Muscle of arm (tissue), 1 donor: ENCODE measurements at regions not wholly inside any gene's neighbourhood (a gene's known extent, or its start where the extent isn't known, plus 50 kb on each side); places are given as distances from the start of the nearest gene placed in this dataset.
"Not testable (repeated sequence)": the region's sequence is repeated elsewhere in the genome, so short reads cannot be mapped to it uniquely, and the experiment has no call there.

Source experiments
- DNase-seq: peaks from one replicate; pipeline ENCODE4 v3.0.0-alpha.2; 2013

DNA sequence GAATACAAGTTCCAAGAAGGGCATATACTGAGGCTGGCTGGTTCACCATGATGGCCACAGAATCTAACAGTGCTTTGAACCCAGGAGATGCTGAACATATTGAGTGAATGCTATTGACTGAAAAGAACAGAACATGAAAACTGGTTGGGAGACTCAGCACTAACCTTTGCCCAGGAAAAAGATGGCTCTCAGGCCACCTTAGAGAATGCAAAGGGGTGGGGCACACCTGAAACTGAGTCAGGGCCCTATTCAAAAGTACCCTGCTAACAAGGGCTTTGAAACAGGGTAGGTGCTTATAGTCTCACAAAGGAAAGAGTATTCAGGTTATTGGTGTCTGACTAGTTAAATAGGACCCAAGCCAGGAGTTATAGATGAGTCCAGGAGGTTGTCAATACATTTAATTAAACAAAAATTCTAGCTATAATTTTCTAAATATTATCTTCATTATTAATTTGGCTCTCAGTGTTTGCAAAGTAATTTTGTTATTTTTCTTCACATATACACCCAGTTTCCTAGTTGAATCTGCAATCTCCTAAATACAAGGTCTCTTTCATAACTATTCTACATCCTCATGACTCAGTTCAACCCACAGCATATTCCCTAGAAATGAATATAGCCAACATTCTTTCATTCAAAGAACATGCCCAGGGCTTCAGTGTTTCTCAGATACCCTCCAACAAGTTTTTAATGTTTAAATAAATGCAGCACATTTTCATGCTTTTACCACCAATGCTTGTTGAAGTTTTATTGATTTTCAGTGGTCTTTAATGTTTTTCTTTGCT is 144.2 kb upstream of the RAPGEF2 start:
- DNase-seq, result no peak

DNA sequence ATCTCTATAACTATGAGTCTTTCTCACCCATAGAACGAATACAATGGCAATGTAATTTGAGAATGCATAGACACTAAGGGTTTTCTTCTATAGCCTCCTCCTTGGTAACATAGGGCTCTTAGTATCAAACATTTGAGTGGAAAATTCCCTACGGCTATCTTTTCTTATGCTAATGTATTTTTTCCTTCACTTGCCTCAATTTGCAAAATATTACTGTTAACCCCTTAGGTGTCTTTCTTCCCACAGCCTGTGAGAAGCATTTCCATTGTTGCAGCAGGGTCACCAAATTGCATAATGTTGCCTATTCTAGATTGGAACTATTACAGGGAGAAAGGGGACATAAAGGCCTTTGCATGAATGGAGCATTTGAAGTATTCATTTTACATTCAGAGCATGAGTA is 140.5 kb upstream of the RAPGEF2 start:
- no peak for DNase-seq

DNA sequence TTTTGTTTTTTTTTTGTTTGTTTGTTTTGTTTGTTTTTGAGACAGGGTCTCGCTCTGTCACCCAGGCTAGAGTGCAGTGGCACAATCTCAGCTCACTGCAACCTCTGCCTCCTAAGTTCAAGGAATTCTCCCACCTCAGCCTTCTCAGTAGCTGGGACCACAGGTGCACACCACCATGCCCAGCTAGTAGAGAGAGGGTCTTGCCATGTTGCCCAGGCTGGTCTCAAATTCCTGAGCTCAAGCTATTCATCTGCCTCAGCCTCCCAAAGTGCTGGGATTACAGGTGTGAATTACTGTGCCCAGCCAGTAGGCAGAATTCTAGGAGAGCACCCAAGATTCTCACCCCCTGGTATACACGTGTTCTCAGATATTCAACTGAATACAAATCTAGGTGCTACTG is 139.6 kb upstream of the RAPGEF2 start:
- DNase-seq, result not testable (repeated sequence)

DNA sequence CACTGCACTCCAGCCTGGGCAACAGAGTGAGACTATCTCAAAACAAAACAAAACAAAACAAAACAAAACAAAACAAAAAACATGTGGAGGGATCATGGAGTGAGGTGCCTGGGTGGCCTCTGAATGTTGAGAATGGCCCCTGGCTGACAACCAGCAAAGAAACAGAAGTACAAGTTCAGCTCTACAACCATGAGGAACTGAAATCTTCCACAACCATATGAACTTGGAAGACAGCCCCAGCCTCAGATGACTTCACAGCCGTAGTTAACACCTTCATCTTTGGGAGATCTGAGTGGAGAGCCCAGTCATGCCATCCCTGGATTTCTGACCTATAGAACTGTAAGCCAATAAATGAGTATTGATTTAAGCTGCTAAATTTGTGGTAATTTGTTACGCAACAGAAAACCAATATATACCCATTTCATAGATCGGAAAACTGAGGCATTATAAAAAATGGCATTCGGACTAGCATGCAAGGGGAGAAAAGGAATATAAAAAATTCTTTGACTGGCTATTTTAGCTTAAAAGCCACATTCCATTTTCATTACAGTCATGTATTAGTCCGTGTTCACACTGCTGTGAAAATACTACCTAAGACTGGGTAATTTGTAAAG is 138.7 kb upstream of the RAPGEF2 start:
- no peak for DNase-seq

DNA sequence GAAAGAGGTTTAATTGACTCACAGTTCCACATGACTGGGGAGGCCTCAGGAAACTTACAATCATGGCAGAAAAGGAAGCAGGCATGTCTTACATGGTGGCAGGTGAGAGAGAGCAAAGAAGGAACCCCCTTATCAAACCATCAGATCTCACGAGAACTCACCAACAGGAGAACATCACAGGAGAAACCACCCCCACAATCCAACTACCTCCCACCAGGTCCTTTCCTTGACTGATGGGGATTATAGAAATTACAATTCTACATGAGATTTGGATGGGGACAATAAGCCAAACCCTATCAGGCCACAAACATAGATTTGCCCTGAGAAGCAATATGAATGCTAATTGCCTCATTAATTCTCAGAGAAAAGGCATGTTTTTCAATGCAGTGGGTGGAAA is 138.2 kb upstream of the RAPGEF2 start:
- no peak for DNase-seq

DNA sequence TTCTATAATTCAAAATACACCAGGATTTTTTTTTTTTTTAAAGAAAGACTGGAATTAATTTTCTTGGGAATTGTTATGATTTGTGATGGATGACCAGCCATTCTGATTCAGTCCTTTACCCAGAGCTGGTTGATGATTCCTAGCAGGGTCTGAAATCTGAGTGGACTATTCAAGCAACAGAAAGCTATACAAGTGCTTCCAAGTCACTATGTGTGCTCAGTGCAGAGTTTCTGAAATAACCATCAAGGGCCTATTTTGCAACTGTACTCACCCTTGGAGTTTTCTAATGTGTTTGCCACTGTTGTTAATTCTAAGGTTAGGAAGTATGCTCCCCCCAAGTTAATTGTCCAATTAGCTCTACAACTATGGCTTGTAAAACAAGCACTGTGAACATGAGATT is 137.7 kb upstream of the RAPGEF2 start:
- no peak for DNase-seq

DNA sequence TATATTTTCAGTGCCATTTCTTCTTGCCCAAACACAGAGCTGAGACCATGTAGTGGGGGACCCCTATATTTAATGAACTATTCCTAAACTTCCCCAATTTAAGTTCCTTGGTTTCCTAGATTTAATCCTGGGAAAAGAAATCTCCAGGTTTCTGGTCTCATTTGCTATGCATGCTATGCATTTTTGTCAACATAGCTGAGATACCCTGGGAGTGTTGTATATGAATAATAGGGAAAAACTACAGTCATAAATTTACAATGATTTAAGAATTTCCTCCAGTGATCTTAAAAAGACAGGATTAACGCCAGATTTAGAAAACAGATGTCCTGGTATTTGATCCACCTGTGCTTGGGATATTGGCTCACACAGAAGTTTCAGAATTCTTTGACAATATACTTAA is 136.8 kb upstream of the RAPGEF2 start:
- DNase-seq, result no peak

DNA sequence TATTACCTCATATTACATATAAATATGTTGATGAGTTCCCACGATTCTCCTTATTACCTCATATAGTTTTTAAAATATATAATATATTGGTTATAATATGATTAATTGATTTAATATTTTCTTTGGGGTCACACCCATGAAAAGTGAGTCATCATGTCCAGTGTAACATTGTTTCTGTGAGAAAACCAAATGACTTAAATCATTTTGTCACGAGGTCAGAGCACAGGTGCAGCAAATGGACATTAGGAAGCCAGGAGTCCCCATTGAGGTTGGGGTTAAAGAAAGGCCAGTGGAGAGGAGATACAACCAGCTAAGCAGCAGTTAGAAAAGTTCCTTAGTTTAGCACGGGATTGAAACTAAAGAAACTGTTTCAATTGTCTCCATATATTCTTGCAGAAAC is 133.9 kb upstream of the RAPGEF2 start:
- no peak for DNase-seq

DNA sequence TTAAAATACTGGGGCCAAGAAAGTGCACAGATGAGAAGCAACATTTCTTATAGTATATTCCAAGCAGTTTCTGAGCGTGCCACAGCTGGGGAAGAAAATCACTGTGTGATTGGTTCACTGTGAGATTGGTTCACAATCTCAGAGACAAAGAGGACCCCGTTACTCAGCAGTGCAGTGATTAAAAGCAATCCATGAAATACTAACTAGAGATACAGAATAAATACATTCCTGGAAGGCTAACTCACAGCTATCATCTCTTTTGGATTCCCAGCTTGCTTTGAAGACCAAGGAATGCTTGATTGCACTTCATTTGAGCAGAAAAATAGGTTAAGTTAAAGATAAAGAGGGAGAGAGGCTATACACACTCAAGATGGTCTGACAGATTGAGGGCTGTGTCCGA is 132.1 kb upstream of the RAPGEF2 start:
- DNase-seq, result no peak

DNA sequence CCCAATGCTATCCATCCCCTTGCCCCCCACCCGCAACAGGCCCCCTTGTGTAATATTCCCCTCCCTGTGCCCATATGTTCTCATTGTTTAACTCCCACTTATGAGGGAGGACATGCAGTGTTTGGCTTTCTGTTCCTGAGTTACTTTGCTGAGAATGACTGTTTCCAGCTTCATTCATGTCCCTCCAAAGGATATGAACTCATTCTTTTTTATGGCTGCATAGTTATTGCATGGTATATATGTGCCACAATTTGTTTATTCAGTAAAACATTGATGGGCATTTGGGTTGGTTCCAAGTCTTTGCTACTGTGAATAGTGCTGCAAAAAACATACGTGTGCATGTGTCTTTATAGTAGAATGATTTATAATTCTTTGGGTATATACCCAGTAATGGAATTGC is 128.4 kb upstream of the RAPGEF2 start:
- DNase-seq, result not testable (repeated sequence)

DNA sequence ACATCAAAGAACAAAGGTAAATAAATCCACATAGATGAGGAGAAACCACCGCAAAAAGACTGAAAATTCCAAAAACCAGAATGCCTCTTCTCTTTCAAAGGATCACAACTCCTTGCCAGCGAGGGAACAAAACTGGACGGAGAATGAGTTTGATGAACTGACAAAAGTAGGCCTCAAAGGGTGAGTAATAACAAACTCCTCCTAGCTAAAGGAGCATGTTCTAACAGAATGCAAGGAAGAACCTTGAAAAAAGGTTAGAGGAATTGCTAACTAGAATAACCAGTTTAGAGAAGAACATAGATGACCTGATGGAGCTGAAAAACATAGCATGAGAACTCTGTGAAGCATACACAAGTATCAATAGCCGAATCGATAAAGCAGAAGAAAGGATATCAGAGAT is 122.2 kb upstream of the RAPGEF2 start:
- DNase-seq, result not testable (repeated sequence)

DNA sequence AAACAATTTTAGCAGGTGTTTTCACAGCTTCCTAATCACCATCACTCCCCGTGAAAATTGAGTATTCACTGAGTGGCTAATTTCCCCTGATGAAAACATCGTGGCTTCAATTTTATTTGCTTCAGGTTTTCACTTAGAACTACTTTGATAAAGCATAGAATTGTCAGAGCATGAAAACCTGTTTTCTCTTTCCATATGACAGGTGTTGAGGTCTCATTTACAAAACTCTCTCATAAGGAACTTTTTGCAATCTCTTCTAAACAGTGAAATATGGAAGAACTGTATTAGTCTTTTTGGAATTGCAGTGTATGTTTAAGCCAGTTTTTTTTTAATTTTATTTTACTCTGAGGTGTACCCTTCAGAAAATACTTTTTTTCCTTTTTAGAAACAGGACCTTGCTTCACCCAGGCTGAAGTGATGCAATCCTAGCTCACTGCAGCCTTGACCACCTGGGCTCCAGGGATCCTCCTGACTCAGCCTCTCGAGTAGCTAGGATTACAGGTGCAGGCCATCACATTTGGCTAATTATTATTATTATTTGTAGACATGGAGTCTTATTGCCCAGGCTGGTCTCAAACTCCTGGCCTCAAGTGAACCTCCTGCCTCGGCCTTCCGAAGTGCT is 111.2 kb upstream of the RAPGEF2 start:
- DNase-seq, result no peak

DNA sequence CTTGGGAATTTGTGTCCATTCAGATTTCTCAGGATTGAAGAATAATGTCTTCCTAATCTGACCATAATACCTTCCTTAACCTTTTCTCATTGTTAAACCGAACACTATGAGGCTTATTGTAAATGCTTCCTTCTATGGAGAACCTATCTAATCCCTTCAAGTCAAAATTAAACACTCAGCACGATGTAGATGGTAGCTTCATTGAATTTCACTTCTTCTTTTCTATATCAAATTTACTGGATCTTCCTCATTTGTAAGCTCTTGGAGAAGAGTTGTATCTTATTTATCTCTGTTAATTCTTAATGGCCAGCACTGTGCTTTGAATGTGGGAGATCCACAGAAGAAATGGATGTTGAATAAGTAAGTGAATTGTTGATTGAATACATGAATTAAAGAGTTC is 109.0 kb upstream of the RAPGEF2 start:
- no peak for DNase-seq

DNA sequence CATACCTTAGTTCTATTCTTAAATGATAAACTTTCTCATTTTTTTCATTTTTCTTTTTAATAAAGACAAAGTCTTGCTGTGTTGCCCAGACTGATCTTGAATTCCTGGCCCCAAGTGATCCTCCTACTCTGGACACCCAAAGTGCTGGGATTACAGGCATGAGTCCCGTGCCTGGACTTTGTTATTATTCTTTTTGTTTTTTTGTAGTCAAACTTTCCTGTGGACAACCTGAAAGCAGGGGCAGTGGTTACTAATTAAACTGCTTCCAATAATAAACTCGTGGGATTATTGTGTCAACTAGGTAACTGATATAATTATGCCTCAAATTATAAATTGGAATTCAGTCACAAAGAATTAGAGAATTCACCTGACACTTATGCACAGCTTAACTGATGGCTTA is 107.8 kb upstream of the RAPGEF2 start:
- no peak for DNase-seq

DNA sequence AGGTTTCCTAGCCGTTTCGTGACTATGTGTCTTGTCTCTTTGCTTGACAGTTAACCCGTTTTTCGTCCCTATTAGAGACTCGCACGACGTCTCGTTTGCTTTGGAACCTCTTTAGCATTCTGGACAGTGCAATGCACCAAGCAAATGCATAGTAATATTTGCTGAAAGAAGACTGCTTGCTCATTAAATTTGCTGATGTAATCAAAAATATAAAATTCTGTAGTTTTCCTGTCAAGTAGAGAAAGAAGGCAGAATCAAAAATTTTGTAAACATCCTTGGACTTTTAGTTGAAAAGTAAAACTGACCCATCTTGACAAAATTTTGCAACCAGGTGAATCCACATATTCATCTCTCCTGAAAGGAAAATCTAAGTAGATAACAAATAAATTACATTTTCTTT is 106.9 kb upstream of the RAPGEF2 start:
- no peak for DNase-seq

DNA sequence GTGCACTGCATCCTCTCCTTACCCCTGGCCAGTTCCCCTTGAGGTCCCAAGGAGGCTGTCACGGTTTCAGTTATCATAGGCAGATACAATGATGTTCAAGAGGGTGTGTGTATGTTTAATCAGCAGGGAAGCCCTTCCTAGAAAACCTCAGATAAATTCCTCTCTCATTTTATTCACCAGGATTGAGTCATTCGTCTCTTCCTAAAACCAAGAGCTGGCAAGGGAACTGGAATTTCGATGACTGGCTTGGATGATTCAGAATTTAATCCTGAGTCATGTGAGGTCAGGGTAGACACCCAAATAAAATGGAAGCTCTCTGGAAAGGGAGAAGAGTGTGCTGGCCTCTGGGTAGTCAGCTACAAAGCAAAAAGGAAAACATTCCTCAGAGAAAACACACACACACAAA is 106.2 kb upstream of the RAPGEF2 start:
- no peak for DNase-seq

DNA sequence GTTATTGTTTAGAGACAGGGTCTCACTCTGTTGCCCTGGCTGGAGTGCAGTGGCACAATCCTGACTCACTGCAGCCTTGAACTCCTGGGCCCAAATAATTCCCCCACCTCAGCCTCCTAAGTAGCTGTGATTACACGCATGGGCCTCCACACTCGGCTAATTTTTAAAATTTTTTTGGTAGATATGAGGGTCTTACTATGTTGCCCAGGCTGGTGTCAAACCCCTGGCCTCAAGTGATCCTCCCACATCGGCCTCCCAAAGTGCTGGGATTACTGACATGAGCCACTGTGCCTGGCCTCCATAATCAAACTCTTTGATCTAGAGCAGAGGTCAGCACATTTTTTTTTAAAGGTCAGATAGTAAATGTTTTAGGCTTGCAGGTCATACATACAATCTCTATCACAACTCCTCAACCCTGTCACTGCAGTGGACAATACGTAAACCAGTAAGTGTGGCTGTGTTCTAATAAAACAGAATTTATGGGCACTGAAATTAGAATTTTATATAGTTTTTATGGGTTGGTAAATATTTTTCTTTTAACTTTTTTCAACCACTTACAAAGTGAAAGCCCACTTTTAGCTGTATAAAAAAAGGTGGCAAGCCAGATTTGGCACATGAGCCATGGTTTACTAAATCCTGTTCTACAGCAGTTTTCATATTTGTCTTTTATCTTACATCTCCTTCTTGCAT is 105.1 kb upstream of the RAPGEF2 start:
- no peak for DNase-seq

DNA sequence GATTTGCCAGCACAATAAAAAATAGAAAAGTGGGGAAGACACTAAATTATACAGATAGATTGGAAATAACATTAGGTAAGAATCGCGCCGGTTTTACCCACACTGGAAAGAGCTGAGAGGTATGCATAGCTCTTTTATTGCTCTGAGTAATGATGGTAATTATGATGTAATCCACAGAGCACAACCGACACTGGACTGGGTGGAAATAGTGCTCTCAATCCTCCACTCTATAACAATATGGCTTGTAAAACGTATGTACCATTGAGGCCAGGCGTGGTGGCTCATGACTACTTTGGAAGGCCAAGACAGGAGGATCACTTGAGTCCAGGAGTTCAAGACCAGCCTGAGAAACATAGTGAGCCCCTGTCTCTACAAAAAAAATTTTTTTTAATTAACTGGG is 104.3 kb upstream of the RAPGEF2 start:
- no peak for DNase-seq

DNA sequence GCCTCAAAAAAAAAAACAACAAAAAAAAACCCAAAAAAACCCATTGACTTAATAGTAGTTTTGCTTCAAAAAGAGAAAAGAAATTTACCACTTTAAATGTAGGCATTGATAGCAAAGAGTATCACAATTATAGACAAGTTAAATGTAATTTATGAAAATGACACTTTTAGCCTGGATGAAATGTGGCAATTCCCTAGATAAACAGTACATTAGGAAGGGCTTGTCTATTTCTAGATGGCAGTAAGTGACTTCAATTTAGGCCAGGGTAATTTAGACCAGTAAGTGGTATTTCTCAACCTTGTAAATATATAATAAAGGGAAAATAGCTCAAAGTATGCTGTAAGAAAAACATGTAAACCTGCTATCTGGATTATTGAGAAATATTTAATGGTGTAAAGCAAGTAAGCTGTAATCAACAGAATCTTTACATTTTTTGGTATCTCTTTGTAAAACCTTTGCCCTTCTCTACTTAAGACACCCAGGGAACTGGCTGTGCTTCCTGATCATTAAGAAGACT is 103.7 kb upstream of the RAPGEF2 start:
- DNase-seq, result no peak

DNA sequence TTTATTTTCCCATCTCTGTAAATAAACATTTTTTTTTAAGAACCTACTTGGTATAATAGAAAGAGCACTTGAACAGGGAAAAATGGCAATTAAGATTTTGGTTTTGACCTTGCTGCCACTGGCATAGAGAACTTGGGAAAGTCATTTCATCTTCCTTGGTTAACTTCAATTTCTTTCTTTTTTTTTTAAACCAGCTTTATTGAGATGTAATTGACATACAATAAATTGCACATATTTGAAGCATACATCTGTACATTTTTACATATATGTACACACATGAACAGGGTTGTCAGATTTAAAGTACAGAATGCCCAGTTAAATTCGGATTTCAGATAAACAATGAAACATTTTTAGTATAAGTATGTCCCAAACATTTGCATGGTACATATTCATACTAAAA is 103.0 kb upstream of the RAPGEF2 start:
- DNase-seq, result no peak

DNA sequence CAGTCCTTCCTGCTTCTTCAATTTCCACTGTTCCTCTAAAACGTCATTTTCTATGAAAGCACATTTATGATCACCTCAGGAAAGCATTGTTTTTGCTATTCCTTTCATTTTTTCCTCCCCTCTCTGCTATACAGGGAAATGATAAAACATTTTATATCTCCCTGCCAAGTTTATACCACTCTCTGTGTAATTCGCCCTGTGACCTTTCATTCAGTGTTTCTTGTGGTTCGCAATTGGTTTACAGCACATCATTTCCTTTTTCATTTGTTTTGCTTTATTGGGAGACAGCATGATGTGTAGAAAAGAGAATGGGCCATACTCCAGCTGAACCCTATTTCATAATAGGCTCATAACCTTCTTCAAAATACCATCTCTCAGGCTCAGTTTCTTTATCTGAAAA is 99.9 kb upstream of the RAPGEF2 start:
- DNase-seq, result no peak

DNA sequence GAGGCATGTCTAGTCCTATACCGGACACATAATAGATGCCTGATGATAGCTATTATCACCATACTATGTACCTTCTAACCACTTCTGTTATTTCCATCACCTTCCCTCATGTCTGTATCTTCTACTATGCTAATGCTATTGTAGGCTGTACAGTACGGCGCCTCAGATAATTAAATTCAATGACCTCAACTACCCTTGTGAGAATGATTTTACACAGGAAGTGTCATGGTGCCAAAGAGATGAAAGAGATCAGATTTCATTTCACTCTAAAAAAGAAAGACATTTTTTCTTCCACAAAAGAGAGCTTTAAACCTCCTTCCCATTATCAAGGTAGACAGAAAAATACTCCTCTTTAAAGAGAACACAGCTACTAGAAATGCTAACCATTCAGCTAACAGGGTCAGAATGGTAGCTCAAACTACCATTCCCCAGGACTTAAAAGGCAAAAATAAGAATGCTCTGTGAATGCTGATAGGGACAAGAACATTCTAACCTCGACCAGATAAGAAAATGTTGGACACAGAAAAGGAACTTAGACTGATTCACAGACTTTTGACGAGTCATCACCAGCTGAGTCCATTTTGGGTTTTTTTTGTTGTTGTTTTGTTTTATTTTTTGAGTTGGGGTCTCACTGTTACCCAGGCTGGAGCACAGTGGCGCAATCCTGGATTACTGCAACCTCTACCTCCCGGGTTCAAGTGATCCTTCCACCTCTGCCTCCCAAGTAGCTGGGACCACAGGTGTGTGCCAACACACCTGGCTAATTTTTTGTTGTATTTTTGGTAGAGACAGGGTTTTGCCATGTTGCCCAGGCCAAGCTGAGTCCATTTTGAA is 99.2 kb upstream of the RAPGEF2 start:
- DNase-seq, result no peak
